IPS DF 19.7 (cell line): ENCODE measurements at regions not wholly inside any gene's neighbourhood (a gene's known extent, or its start where the extent isn't known, plus 50 kb on each side); places are given as distances from the start of the nearest gene placed in this dataset.

Experiments used
- DNase-seq: peaks from one replicate; pipeline ENCODE4 v3.0.0-alpha.2; 2013; ENCODE audit warnings: low read depth, low spot score

DNA sequence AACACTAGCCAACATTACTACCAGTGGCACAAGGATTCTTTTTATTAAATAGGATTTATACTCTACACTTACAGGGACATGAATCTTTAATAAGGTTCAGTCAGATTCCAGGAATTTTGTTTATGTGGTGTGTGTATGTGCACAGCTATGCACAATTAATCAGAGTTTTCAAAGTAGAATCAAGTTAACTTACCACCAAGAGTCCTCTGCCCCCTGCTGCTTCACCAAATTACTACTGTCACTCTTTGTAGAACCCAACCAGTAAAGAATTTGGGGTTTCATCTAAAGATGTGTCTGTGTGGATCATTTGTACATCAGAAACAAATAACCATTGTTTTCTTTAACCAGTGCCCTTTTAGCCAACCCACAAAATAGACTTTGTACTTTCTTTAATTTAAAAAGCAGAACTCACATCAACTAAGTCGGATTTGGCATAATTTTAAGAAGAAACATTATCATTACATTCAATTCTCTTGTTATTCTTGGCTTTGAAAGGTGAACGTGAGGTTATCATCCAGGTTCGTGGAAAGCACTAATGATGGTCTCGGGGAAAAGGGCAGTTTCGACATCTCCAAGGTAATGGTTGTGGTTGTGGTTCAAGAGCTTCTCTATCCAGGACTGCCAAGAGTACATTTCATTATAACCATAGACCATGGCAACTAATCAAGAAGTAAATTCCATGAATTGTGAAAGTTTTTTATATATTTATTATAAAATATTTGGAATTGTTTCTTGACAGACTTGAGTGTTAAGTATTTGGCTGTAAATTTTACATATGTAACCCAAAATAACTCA is 514.3 kb upstream of the ID4 start:
- DNase-seq, result no peak

DNA sequence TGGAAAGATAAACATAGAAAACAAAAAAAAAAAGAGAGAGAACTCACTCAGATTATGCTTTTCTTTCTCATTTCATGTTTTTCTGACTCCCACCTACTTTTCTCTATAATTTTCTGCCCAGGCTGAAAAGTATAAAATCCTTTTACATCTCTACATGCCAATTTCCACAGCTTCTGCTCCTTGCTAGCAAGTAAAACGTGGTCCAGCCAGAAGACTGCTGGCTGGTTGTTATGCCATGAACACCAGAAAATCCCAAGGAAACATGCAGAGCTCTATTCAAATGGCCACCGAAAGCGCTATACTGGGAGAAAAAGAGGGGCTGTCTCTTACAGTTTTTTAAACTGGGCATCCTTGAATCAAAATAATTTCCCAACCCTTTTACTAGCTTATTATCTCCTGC is 512.8 kb upstream of the ID4 start:
- no peak for DNase-seq

DNA sequence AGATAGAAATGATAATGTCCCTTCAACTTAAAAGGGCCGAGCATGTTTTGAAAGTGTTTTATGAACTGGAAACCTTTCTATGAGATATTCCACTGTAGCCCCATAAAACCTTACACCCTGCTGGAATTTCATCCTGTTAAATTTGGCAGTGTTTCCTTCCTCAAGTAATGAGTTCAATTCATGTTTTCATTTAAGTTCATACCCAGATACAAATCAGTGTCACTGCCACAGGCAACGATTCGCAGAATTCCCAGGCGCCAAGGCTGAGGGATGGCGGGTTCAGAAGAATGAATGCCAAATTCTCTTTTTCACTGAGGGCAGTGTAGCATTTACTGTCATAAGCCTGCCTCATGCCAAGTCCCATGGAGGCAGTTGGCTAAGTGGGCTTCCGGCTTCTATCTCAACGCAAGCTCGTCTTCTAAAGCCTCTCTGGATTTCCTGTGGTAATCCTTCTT is 511.8 kb upstream of the ID4 start:
- no peak for DNase-seq

DNA sequence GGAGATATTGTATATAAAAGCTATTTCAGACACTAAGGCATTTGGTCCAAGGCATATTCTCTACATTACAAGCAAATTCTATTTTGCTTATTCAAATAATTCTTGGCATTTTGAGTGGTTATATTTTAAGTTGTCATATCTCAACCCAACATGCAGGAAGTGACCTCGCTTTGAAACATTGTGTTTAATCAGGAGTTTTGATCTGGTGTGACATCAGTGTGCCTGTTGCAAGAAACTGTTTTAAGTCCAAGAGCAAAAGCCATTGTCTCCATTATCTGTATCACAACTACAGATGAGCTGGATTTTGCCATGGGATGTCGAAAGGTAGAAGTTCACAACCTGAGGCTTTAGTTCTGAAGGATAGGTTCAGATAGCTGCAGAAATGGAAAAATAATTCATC is 509.9 kb upstream of the ID4 start:
- no peak for DNase-seq

DNA sequence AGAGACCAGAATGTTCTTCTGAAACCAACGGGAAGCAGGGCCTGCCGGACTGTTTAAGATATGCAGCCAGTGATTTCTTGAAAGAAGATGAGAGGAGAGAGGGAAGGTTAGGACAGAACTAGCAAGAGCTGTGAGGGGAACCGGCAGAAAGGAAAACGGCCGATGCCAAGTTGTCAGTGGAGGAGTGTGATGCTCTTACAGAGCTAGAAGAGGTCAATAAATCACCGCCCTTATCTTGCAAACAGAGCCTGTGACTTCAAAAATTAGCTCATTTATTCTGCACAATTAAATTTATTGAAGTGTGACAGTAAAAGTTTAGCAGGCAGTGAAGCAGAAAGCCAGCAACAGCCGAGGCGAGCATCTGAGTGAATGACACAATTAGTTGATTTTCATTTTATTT is 509.5 kb upstream of the ID4 start:
- no peak for DNase-seq

DNA sequence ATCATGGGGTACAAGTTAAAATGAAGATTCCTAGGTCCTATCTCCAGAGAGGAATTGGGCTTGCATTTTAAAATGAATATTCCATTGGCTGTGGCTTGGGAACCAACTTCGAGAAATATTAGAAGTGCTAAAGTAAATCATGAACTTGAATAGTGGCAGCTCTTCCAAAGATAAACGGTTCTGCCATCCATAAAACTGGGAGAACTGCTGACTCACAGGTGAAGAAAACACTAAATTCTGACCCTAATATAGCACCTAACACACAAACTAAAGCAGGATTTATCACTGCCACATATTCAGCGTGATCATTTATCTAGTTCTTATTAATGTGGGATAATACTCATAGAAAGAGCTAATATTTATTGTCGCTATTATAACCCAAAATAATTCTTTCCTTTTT is 508.1 kb upstream of the ID4 start:
- no peak for DNase-seq

DNA sequence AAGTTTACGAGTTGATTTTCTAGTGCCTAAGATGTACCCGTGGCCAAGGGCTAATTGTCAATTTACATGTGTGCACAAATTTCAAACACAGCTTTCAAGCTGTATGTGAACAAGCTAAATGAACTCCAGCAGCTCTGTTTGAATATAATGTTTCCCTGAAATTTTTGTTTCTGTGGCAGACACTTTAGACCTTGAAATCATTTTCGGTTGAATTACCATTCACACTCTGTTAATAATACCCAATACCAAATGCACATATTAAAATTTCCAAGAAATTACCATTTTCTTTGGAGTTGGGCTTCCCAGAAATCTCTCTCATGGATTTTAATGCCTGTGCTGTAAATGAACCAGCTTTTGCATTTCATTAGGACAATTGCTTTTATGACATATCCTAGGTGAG is 506.1 kb upstream of the ID4 start:
- no peak for DNase-seq

DNA sequence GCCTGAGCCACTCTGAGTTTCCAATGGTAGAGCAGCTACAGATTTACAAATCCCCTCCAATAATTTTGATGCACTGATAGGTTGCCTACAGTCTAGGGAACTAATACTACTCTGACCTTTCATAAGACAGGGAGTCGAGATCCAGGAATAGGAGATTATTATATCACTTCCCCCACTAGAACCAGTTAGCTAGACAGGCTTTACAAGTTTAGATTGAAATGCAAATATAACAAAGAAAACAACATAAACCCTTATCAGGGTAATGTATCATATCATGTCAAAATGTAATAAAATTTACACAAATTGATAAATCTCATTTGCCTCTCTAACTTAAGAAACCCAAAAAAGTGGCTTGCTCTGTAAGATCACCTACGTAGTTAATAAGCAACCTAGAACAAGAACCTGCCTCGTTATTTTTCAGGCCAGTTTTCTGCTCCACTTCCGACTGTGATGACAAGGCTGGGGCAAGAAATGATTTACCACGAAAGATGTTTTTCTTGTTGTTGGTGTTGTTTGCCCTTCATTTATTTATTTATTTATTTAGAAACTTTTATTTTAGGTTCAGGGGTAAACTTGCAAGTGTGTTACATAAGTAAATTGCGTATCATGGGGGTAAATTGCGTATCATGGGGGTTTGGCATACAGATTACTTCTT is 504.2 kb upstream of the ID4 start:
- DNase-seq, result no peak

DNA sequence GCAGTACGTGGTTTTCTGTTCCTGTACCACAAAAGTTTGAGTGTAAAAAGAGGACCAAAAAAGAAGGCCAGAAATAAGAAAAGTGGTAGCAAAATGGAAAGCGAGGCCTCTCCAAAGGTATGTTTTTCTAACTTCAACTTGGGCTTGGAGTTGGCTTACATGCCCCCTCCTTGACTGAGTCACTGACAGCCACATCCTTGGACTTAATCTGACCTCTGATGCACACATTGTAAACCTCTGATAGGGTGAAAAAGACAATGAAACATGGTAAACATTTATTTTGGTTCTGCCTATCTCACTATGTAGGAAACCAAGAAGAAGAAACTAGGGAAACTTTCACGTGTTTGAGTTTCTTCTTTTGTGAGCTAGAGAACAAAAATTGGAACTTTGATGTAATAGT is 503.2 kb upstream of the ID4 start:
- DNase-seq, result no peak

DNA sequence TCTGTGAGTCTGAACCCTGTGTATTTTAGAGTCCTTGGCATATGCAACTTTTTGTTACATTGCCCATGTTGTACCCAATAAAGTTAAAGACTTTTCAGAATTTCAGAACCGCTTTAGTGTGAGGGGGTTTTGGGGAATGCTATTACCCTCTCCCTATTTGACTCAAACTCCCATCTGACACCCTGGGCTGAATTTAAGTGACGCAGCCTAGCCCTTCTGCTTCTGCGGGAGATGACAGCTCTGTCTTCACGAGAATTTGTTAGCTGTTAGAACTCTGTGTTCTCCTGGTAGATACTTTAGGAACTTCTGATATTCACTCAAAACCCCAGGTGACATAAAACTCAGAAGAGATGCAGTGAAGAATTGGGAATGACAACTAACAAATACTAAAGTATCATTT is 500.6 kb upstream of the ID4 start:
- no peak for DNase-seq

DNA sequence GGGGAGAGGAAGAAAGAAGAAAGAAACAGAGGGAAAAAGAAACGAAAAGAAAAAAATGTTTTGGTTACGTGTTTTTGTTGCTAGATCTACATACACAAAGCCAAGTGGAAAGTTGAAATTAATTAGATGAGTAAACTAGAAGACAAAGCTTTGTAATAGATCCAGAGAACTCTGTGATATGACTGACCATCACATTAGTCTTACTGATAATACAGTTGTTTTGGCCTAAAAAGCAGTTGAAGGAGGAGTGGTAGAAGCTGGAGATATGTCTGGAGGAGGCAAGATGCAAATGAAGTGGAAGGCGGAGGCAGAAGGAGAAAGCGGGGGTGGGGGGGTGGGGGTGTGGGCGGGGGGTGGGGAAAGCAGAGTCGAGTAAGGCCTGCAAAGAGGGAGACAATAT is 500.1 kb upstream of the ID4 start:
- DNase-seq, result no peak

DNA sequence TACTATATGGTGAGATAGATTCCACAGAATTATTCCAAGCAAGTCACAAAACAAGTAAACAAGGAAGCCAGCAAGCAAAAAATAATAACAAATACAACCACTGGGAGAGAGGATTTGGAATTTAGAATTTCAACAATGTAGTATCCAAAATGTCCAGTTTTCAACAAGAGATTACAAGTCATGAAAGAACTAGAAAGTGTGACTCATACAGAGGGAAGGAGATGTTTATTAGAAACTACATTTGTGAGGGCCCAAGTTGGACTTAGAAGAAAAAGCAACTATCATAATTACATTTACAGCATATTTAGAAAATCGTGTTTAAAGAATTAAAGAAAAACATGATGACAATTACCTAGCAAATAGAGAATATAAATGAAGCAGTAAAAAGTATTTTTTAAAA is 494.6 kb upstream of the ID4 start:
- DNase-seq, result no peak

DNA sequence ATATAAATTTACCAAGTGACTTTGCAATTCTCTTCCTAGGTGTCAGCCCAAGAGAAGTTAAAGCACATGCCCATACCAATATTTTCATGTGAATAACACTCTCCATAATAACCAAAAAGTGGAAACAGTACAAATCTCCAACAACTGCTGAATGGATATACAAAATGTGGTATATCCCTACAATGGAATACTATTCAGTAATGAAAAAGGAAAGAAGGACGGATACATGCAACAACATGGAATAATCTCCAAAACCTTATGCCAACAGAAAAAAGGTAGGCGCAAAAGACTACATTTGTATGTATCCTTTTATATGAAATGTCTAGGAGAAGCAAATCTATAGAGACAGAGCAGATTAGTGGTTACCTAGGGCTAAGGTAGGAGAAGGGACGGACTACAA is 487.7 kb upstream of the ID4 start:
- no peak for DNase-seq

DNA sequence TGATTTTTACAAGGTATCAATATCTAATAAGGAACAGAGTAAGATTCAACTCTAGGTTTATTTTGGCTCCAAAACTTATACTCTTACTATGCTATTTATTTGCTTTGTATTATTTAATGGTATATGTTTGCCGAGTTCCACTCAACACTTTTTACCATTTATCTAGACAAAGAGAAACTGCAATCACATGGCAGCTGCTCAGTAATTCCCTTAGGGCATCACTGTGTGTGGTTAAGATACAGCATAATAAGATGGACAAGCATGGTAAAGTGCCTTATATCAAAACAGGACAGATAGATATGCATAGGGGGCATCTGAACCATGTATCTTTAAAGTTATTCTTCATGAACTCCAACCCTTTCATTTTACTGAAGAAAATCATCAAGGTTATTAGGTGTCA is 483.0 kb upstream of the ID4 start:
- DNase-seq, result no peak

DNA sequence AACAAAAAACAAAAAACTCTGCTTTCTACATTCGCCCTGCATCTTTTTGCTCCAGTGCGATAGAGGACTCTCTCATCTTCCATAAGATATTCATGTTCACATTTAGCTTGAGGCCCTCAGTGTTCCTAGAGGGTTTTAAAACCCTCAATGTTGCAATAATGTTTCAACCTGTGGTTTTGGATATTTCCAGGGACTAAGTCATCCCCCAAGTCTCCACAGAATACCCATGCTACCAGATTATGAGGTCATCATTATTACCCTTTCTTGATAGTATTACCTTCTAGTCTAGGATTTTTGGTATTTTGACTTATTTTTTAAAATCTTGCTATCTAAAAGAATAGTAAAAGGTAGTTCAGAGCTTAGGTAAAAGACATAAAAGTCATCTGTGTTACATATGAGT is 480.5 kb upstream of the ID4 start:
- DNase-seq, result no peak

DNA sequence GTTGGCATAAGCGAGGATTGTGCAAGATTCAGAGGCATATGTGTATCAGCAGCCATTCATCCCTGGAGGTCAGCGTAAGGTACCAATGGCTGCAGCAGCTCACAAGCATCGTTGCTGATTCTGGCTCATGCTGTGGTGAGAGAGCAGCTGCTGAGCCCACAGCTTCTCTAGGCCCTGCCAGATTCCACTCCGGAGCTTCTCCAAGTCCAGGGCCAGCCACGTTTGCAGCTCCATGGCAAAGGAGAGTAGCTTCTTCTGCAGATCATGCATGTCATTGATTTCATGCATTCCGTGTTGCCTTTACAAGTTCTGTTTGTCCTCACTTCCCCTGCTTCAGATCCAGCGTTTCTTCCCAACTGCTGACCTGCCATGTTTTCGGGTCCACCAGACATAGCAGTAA is 474.8 kb upstream of the ID4 start:
- DNase-seq, result no peak

DNA sequence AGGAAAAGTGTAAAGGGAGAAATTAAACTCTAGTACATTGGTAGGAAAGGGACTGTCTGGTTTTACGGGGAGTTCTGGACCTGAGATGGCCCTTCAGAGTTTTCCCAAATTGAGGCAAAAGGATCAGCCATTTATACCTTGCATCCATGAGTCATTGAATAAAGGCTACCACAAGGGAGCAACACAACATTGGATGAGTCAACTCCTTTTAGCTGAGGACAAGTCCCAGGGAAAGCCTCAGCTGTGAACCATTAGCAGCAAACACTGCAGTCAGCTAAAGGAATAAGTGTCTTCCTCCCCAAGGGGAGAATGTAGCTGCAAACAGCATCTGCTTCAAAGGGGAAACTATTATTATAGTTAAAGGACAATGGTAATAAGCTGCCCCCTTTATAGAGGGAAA is 468.7 kb upstream of the ID4 start:
- DNase-seq, result no peak

DNA sequence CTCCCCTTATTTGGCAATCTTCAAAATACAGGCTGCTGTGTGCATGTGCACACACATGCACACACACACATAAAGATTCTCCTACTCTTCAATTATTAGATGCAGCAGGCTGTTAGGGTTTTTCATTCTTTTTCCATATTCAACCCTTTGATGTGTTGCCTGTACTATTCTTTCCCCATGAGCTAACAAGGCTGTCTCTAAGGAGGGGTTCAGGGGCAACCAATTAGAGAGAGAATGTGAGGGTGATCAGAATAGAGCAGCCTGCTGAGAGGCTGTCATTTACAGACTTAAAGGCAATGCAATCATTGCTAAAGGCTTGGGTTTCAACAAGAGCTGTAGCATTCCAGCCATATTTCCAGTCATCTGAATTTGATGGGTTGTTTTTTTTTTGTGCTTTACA is 467.4 kb upstream of the ID4 start:
- no peak for DNase-seq

DNA sequence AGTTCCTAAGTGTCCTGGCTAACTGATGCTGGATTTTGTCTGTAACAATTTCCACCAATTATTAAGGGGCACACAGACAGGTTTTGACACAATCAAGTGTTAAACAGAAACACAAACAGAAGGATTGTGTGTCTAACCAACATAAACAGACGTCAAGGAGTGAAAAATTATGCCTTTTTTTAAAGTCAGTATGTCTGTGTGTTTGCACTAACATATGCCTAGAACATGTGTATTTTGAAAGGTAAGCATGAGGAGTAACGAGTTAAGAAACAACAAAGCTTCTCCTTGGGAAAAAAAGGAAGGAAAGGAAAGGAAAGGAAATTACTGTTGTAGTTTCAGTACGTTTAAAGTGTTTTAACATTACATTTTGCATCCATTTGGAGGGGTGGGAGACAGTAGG is 466.3 kb upstream of the ID4 start:
- no peak for DNase-seq

DNA sequence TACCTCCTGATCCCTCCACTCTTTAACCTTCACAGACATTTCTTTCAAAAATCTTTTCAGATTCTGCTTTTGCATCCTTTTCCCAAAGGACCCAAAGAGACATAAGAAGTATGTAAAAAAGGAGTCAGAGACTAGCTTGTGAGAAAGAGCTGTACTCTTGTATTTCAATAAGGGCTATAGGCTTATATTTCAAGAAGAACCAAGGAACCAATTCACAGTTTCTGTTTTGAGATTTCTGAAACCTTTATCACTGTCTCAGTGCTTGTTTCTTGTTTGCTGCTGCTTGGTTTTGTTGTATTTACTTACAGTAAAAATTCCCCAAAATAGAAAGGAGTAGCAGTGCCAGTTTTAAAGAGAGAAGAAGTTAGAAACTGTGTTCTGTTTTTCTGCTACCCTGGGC is 461.6 kb upstream of the ID4 start:
- no peak for DNase-seq

DNA sequence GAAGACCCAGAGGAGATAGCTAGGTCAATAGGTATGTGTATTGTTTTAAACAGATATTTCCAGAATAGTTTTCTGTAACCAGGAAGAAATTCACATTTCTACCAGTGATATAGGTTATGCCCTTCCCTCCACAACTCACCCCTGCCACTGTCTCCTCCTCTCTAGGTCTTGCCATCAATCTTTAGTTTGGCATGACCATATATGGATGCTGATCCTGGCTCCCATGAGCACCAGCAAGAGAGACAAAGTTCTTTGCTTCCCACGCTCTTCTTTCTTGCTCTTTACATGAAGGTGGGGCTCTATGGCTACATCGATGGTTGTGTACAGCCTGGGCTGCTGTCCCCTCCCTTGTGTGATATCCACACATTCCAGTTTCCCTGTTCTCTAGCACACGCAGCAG is 459.4 kb upstream of the ID4 start:
- DNase-seq, result no peak

DNA sequence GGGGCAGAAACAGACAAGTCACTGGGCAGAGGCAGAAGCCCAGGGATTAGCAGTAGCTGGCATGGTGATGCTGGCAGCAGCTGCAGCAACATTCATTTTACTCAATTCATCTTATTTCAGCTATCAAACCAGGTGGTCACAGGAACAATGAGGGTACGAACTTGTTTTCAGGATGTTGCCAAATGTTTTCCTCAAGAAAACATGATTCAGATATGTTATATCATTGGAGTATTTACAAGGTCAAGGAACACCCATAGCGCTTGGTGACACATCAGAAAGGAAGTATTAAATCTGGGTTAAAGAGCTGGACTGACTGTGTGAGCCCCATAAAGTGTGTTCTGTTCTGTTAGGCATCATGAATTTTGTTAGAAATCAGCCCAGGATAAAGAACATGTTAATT is 456.9 kb upstream of the ID4 start:
- DNase-seq, result no peak

DNA sequence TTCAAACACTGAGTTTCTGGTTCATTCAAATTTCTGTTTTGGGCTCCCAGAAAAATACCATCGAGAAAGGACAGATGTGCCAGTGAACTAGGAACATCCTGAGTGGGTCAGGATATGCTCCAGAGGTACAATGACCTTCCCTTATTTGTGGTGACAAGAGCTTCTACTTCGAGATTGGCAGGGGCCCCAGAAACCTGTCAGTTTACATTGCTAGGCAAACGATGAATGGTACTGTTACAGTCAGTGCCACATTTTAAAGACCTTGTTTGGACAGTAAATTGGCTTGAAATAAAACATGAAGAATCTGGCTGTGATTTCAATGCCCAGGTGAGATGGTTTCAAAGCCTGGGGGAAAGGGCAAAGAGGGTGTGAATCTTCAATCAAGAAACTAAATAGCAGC is 454.5 kb upstream of the ID4 start:
- no peak for DNase-seq

DNA sequence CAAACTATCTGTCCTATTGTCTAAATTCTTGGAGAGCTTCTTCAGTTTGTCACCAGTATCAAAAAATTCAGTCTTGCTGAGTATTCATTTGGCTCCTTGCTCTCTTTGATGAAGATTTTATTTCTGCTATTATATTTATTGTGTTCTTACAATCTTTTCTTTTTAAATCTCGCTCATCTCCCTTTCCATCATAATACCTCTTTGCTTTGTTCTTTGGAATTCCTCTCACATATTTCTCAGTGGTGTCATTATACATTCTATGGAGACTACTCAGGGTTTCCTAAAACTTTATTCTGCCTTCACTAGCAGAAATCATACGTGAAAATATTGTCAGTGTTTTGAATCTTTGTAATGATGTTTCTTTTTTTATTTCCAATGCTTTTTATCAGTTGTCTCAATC is 445.2 kb upstream of the ID4 start:
- no peak for DNase-seq
